ENCODE measurements at regions not wholly inside any gene's neighbourhood (a gene's known extent, or its start where the extent isn't known, plus 50 kb on each side); places are given as distances from the start of the nearest gene placed in this dataset.

DNA sequence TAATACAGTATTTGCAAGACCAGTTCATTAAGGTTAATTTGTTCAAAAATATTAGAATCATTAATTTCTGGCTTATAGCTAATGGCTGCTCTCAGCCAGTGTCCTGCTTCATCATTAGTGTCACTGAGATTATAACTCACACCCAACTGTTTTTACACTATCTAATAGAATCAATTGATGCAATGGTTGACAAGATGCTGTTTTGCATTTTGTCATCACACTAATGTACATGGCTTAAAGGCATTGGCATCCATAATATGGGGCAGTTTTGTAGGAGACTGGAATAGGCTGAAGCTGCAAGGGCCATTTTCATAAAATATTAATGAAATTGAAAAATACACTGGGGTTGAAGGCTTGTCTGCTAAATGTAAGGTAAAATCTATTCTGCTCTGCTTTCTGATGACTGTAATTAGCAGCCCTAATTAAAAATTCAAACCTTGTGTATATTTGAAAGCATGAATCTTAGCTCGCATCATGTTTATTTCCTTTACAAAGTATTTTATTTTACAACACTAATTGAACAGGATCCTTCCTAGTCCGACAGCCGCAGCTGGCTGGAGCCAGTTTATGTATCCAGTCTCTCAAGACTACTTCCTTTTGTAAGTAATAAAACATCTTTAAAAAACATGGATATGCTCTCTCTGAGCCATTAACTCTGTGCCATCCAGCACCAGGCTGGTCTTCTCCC is 296.7 kb downstream of the POU4F1 start:
- Histone ChIP-seq H2AFZ (ENCODE audit: low read length) (no peak overlapping the region), H3K4me2 (ENCODE audit: extremely low read depth, insufficient read depth, low read length) (no peak overlapping the region), H3K4me3 (replicated peaks in 1 of 4; ENCODE audit: control extremely low read depth in 1 of 4, insufficient read depth in 1 of 4, low read depth in 3 of 4, low read length in 4 of 4) (no peak overlapping the region), H4K20me1 (ENCODE audit: control insufficient read depth, extremely low read depth, insufficient read depth, low read length) (no peaks in the 10 kb centered on the region), H3K9me3 (ENCODE audit: control insufficient read depth, insufficient read depth, low read depth, low read length) (no peaks in the 10 kb centered on the region), H3K27me3 (ENCODE audit: control insufficient read depth, insufficient read depth, low read length) (no peaks in the 10 kb centered on the region), H3K79me2 (ENCODE audit: control insufficient read depth, insufficient read depth, low read length) (no peaks in the 10 kb centered on the region), H3K9ac (ENCODE audit: insufficient read depth, low read length) (no peak overlapping the region), H3K27ac (ENCODE audit: insufficient read depth, low read length) (no peak overlapping the region), H3K4me1 (ENCODE audit: control insufficient read depth, extremely low read depth, insufficient read depth, low read length) (no peaks in the 10 kb centered on the region), H3K36me3 (ENCODE audit: control insufficient read depth, insufficient read depth, low read length) (no peaks in the 10 kb centered on the region)
- DNase-seq (ENCODE audit: low read depth in 2 of 2), result no peak
- TF ChIP-seq EZH2 (IDR thresholded peaks at IDR 0.05; ENCODE audit: low read length, missing control alignments) (no peak), CTCF (conservative IDR thresholded peaks at IDR 0.05 in 1 of 2, IDR thresholded peaks at IDR 0.05 in 1 of 2; ENCODE audit: low read depth in 1 of 2, low read length in 2 of 2) (no peak)

DNA sequence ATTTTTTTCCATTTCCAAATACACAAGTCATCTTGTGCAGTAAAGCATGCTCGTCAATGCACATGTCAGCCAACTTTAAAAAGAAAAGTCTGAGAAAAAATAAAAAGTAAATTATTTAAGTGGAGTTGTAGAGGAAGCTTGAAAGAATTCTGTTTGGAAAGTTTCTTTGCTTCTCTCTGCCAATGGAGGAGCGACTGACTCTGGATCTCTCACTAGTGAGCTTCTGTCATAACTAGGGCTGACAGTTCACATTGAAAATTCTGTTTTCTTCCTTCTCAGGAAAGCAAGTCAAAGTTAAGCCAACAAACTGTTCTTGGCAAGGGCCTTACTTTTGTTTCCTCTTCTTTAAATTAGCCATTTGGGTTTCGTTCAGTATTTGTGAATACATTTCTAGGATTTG is 298.2 kb downstream of the POU4F1 start:
- H2AFZ ChIP-seq (ENCODE audit: low read length), result no peak overlapping the region

More for the DNA sequence above, 298.2 kb downstream of the POU4F1 start:
- TF ChIP-seq CTCF (conservative IDR thresholded peaks at IDR 0.05 in 1 of 2, IDR thresholded peaks at IDR 0.05 in 1 of 2; ENCODE audit: low read depth in 1 of 2, low read length in 2 of 2) (no peak), EZH2 (IDR thresholded peaks at IDR 0.05; ENCODE audit: low read length, missing control alignments) (no peak)
- no peak overlapping the region for H3K4me2 ChIP-seq (ENCODE audit: extremely low read depth, insufficient read depth, low read length)
- H3K36me3 ChIP-seq (ENCODE audit: control insufficient read depth, insufficient read depth, low read length), result no peaks in the 10 kb centered on the region
- H3K27me3 ChIP-seq (ENCODE audit: control insufficient read depth, insufficient read depth, low read length), result no peaks in the 10 kb centered on the region
- no peak overlapping the region for H3K27ac ChIP-seq (ENCODE audit: insufficient read depth, low read length)
- no peak overlapping the region for H3K4me3 ChIP-seq (replicated peaks in 1 of 4; ENCODE audit: control extremely low read depth in 1 of 4, insufficient read depth in 1 of 4, low read depth in 3 of 4, low read length in 4 of 4)
- no peaks in the 10 kb centered on the region for H4K20me1 ChIP-seq (ENCODE audit: control insufficient read depth, extremely low read depth, insufficient read depth, low read length)
- H3K4me1 ChIP-seq (ENCODE audit: control insufficient read depth, extremely low read depth, insufficient read depth, low read length), result no peaks in the 10 kb centered on the region
- no peaks in the 10 kb centered on the region for H3K79me2 ChIP-seq (ENCODE audit: control insufficient read depth, insufficient read depth, low read length)
- no peaks in the 10 kb centered on the region for H3K9me3 ChIP-seq (ENCODE audit: control insufficient read depth, insufficient read depth, low read depth, low read length)
- DNase-seq (ENCODE audit: low read depth in 2 of 2), result no peak
- no peak overlapping the region for H3K9ac ChIP-seq (ENCODE audit: insufficient read depth, low read length)

Measured in fibroblast of lung (primary cell).